ENCODE measurements at regions not wholly inside any gene's neighbourhood (a gene's known extent, or its start where the extent isn't known, plus 50 kb on each side); places are given as distances from the start of the nearest gene placed in this dataset.
A peak's percentile ranks its signal among the peaks of the same experiment; 100 is the strongest.

DNA sequence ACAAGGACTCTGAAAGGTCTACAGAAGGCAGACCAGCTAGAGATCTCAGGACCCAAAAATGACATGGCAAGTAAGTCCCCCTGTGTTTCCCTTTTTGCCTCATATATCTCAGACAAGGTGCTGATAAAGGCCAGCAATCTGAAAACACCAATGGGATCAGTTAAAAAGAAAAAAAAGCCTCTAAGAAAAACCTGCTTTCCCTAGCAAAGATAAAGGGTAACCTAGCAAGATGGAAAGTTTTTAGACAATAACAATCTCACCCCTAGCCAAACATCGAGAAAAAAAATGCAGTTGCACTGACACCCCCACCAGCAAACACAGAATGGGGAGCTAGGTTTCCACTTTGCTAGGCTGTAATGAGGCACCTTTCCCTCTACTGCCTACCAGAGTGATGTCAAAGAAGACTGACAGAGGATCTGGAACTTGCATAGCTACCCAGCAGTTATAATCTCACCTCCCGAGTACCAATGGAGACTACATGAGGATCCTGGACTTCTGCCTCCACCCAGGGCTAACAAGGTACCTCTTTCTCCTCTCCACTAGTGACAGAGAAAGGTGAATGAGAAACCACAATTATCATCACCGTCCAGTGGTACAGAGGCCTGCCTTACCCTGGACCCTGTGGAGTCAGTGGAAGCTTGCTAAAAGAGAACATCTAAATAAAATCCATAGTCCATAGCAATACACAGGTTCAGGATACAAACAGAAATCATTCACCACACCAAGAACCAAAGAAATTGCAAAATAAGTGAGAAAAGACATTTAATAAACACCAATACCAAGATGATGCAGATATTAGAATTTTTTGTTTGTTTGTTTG lies 240.8 kb downstream of the ARHGAP12 start:
- H3K4me3 ChIP-seq (ENCODE audit: low read length), result no peak overlapping the region
- TF ChIP-seq CTCF (conservative IDR thresholded peaks at IDR 0.05; ENCODE audit: low read length), result no peak
- DNase-seq (ENCODE audit: low read depth), result no peak

DNA sequence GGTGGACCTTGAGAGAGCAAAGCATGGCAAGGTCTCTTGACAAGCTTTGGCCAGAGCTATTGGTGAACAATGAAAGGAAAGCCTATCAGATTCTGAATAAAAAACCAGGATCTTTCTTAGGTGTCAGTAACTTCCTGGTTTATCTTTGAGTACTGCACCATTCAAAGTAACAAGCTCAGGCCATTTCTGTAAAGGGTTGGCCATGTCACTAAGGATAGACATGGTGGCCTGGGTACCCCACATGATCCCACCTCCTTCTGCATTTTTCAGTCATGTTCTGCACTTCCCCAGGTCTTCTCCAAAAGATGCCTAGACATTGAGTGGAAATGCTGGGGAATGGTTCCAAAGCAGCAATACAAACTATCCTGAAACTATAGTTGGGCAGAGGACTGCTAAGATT lies 242.0 kb downstream of the ARHGAP12 start:
- no peak for DNase-seq (ENCODE audit: low read depth)
- TF ChIP-seq CTCF (conservative IDR thresholded peaks at IDR 0.05; ENCODE audit: low read length), result no peak
- no peak overlapping the region for H3K4me3 ChIP-seq (ENCODE audit: low read length)

- H3K4me3 ChIP-seq (ENCODE audit: low read length), result no peak overlapping the region
- no peak for DNase-seq (ENCODE audit: low read depth)
- TF ChIP-seq CTCF (conservative IDR thresholded peaks at IDR 0.05; ENCODE audit: low read length), result no peak
Observed at GRCh38 chr10:31683682-31684081, 244.9 kb downstream of the ARHGAP12 start.

- TF ChIP-seq CTCF (conservative IDR thresholded peaks at IDR 0.05; ENCODE audit: low read length), result no peak
- DNase-seq (ENCODE audit: low read depth), result peak; percentile 62
Observed at GRCh38 chr10:31679936-31680335, 248.7 kb downstream of the ARHGAP12 start.

DNA sequence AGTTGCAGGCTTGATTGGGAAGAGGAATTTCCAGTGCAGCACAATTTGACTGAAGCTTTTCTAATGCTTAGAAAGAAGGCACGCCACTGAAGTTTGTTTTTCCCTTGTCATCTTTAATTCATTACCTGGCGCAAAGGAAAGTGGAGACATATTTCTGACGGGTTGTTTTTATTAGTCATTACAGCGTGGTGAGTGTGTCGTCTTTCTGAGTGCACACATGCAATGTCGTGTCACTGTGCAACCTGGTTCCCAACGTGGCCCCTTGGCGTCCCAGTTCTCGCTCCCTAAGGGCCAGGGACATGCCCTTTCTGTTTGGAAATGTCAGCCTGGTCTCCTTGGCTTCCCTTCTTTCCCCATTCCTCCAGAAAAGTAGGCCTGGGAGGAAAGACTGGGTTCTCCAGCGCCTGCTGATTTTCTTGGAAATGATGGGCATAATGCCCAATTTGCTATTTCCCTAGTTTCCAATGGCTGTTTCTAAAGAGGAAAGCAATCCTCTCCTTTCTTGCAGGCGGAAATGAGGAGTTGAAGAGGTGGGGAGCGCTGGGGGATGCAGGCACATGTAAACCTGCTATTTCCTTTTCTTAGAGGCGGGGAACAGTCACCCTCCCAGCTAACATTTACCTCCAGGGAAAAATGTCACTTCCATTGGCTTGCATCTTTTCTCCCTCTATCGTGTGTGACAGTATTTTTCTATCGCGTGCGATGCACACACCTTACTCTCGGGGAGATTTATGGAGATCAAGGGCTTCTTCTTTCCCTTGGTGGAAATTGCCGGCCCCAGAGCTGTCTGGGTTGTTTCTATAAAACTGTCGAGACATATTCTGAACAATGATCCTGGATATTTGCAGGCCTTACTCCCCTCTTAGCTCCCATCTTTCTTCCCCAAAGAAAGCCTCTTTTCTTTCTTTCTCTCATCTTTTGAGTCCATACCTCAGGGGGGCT lies 249.8 kb downstream of the ARHGAP12 start:
- DNase-seq (ENCODE audit: low read depth), result peak; percentile 51
- no peak overlapping the region for H3K4me3 ChIP-seq (ENCODE audit: low read length)
- no peak for TF ChIP-seq CTCF (conservative IDR thresholded peaks at IDR 0.05; ENCODE audit: low read length)

More at GRCh38 chr10:31679936-31680335, 248.7 kb downstream of the ARHGAP12 start:
- H3K4me3 ChIP-seq (ENCODE audit: low read length), result no peak overlapping the region

- DNase-seq (ENCODE audit: low read depth), result no peak
- H3K4me3 ChIP-seq (ENCODE audit: low read length), result no peak overlapping the region
- no peak for TF ChIP-seq CTCF (conservative IDR thresholded peaks at IDR 0.05; ENCODE audit: low read length)
Observed at GRCh38 chr10:31678139-31678536, 250.5 kb downstream of the ARHGAP12 start.
